Kidney epithelial cell (primary cell): ENCODE measurements at regions not wholly inside any gene's neighbourhood (a gene's known extent, or its start where the extent isn't known, plus 50 kb on each side); places are given as distances from the start of the nearest gene placed in this dataset.
"Not testable (repeated sequence)": the region's sequence is repeated elsewhere in the genome, so short reads cannot be mapped to it uniquely, and the experiment has no call there.

Experiments used
- DNase-seq: peaks from one replicate; pipeline ENCODE4 v3.0.0-alpha.2; 2010; ENCODE audit warnings: low read depth
- H3K27me3 ChIP-seq: 2 replicates; pipeline ENCODE4 v1.6.0; 2011; ENCODE audit warnings: low read length; ENCODE audit not compliant: control insufficient read depth, insufficient read depth
- H3K36me3 ChIP-seq: 2 replicates; pipeline ENCODE4 v1.5.1; 2011; ENCODE audit warnings: low read length; ENCODE audit not compliant: control insufficient read depth, insufficient read depth
- H3K4me3 ChIP-seq: 2 replicates; pipeline ENCODE4 v1.5.1; 2011; ENCODE audit warnings: low read depth, mild to moderate bottlenecking, control low read depth, low read length
- TF ChIP-seq, protein P1 (sequence below): IDR thresholded peaks from 2 replicates; pipeline ENCODE4 v1.5.1; 2011; ENCODE audit warnings: mild to moderate bottlenecking, moderate library complexity, low read length, control low read depth, inconsistent platforms; ENCODE audit not compliant: insufficient read depth, poor library complexity, severe bottlenecking

DNA sequence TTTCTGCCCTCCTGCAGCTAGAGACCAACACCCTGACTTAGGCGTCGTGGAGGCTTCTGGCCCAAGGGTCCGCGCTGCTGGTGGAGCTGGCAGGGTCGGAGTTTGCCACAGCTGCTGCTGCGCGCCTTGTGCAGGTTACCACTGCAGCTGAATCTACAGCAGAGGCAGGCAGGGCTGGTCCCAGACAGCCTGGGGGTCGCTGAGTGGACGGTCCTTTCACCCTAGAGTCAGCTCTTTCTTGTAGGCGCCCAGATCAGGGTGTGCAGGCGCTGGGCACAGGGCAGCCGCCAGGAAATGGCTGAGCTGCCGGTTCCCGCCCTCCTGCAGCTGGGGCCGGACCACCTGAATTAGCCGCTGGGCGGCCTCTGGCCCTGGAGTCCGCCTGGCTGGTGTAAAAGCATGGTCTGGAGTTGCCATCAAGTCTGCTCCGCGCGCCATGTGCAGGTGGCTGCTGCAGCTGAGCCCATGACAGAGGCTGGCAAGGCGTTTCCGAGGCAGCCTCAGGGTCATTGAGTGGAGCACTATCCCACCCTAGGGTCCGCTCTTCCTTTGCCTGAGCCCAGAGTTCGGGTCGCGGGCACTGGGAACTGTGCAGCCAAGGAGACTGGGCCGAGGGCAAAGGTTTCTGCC, 144.3 kb downstream of the CCDC74A start:
- DNase-seq, H3K4me3 ChIP-seq, H3K27me3 ChIP-seq, H3K36me3 ChIP-seq: not testable (repeated sequence)

DNA sequence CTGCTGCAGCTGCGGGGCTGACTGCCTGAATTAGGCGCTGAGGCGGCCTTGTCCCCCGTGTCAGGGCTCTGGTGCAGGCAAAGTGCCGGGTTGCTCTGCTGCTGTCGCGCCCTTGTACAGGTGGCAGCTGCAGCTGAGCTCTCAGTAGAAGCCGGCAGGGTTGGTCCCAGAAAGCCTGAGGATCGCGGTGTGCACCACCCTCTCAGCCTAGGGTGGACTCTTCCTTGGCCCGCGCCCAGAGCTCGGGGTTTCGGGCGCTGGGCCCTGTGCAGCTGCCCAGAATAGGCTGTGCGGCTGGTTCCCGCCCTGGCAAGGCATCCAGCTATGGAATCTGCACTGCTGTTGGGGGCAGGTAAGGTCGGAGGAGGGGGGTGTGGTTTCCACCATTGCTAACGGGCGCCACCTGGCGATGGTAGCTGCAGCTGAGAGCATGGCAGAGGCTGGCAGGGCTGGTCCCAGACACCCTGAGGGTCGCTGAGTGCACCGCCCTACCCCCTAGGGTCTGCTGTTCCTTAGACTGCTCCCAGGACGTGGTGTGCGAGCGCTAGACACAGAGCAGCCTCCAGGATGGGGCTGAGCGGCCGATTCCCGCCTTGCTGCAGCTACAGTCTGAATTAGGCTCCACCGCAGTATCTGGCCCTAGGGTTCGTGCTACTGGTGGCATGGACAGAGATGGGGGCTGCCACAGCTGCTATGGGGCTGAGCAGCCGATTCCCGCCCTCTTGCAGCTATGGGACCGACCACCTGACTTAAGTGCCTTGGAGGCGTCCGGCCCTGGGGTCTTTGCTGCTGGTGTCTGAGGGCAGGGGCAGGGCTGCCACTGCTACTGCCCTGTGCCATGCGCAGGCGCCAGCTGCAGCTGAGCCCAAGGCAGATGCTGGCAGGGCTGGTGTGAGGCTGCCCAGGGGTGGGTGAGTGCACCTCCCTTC, 145.0 kb downstream of the CCDC74A start:
- not testable (repeated sequence) for H3K36me3 ChIP-seq, DNase-seq, H3K27me3 ChIP-seq
- peak overlapping the region; percentile 25 for H3K4me3 ChIP-seq
- TF ChIP-seq, protein P1, sequence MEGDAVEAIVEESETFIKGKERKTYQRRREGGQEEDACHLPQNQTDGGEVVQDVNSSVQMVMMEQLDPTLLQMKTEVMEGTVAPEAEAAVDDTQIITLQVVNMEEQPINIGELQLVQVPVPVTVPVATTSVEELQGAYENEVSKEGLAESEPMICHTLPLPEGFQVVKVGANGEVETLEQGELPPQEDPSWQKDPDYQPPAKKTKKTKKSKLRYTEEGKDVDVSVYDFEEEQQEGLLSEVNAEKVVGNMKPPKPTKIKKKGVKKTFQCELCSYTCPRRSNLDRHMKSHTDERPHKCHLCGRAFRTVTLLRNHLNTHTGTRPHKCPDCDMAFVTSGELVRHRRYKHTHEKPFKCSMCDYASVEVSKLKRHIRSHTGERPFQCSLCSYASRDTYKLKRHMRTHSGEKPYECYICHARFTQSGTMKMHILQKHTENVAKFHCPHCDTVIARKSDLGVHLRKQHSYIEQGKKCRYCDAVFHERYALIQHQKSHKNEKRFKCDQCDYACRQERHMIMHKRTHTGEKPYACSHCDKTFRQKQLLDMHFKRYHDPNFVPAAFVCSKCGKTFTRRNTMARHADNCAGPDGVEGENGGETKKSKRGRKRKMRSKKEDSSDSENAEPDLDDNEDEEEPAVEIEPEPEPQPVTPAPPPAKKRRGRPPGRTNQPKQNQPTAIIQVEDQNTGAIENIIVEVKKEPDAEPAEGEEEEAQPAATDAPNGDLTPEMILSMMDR = peak; percentile 69

GRCh38 chr2:131673400-131674173, 145.9 kb downstream of the CCDC74A start:
- no peaks in the 10 kb centered on the region for H3K36me3 ChIP-seq
- H3K4me3 ChIP-seq = peak overlapping the region; percentile 25
- no peak for DNase-seq
- no peaks in the 10 kb centered on the region for H3K27me3 ChIP-seq
- TF ChIP-seq, protein P1 = peak; percentile 86

GRCh38 chr2:131674174-131674507, 146.5 kb downstream of the CCDC74A start:
- no peak overlapping the region for H3K4me3 ChIP-seq
- H3K36me3 ChIP-seq = no peaks in the 10 kb centered on the region
- no peak for DNase-seq
- H3K27me3 ChIP-seq = no peaks in the 10 kb centered on the region
- TF ChIP-seq, protein P1 = no peak

GRCh38 chr2:131681611-131682121, 154.0 kb downstream of the CCDC74A start:
- DNase-seq, H3K27me3 ChIP-seq, H3K36me3 ChIP-seq: not testable (repeated sequence)
- H3K4me3 ChIP-seq = peak overlapping the region; percentile 72

DNA sequence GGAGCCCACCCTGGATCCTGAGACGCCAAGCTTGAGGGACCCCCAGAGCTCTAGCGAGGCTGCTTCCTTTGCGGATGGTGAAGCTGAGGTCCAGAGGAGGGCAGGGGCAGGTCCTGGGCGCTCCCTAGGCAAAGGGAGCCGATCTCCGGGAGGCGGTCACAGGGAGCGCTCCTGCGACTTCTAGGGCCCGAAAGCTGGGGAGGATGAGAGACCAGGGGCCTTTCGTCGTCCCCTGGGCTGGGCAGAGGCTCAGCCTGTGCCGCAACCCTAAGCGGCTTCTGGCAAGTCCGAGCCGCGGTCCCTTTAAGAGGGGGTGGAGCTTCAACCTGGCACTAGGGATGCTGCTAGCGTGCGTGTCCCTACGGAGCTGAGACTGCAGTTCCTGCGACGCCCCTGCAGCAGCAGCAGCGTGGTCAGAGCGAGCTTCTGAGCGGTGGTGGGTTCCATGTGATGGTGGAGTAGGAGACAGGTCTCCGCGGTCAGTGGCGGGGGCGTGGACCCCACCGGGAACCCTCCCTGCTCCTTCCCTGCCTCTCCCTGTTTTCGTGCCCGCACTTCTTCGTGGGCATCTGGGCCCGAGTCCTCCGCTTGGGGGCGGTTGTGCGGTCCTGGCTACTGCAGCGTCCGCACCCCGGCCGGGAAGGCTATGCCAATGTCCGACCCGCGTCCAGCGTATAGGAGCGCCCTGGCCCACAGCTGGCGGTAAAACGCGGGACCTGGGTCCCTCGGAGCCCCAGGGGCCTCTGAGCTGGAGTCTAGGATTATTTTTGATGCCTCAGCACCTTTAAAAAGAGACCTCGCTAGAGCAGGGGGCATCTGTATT, 154.6 kb downstream of the CCDC74A start:
- peak overlapping the region; percentile 72 for H3K4me3 ChIP-seq
- TF ChIP-seq, protein P1 = peak; percentile 46
- DNase-seq = peak; percentile 62
- H3K36me3 ChIP-seq = no peaks in the 10 kb centered on the region
- no peaks in the 10 kb centered on the region for H3K27me3 ChIP-seq

GRCh38 chr2:131682945-131683330, 155.2 kb downstream of the CCDC74A start:
- H3K4me3 ChIP-seq = peak overlapping the region; percentile 72
- not testable (repeated sequence) for H3K36me3 ChIP-seq, H3K27me3 ChIP-seq, DNase-seq

DNA sequence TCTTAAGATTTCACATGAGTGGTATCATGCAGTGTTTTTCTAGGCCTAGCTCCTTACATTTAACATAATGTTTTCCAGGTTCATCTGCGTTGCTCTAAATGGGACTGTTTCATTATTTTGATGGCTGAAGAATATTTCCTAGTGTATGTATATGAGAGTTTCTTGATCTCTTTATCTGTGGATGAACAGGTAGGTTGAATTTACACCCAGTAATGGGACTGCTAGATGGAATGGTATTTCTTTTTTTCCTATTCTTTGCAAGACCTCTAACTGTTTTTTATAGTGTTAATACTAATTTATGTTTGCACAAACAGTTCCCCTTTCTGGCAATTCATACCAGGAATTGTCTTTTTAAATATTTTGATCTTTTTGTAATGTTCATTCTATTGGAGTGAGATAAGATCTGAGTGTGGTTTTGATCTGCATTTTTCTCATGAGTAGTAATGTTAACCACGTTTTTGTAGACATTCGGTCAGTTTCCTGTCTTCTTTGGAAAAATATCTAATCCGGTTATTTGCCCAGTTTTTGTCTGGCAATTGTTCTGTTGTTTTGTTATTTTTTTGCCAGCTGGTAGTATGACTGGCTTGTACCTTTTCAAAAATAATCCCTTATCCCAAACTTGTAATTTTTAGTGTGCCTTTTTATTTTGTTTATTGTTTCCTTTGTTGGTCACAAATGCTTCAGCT, 157.1 kb downstream of the CCDC74A start:
- not testable (repeated sequence) for H3K27me3 ChIP-seq, DNase-seq, H3K36me3 ChIP-seq
- peak overlapping the region; percentile 6 for H3K4me3 ChIP-seq
